Neural progenitor cell (in vitro differentiated cells): ENCODE measurements at regions not wholly inside any gene's neighbourhood (a gene's known extent, or its start where the extent isn't known, plus 50 kb on each side); places are given as distances from the start of the nearest gene placed in this dataset.

Experiments
- DNase-seq: peaks from one replicate; pipeline ENCODE4 v3.0.0-alpha.2; 2016; ENCODE audit warnings: low spot score
- H2AFZ ChIP-seq: fragments of 200-600 bp; sonication (generic); replicated peaks from 2 replicates; pipeline ENCODE4 v1.6.1; 2016; ENCODE audit warnings: antibody characterized with exemption
- H3F3A ChIP-seq: fragments of 200-600 bp; sonication (generic); 2 replicates; pipeline ENCODE4 v1.6.1; 2016; ENCODE audit warnings: antibody characterized with exemption, low read depth
- H3K27ac ChIP-seq: fragments of 200-600 bp; sonication (generic); 2 replicates; pipeline ENCODE4 v1.5.1; 2016; ENCODE audit warnings: mild to moderate bottlenecking
- H3K27me3 ChIP-seq: fragments of 200-600 bp; sonication (generic); 2 replicates; pipeline ENCODE4 v1.6.1; 2016; ENCODE audit warnings: mild to moderate bottlenecking, moderate library complexity
- H3K36me3 ChIP-seq: fragments of 200-600 bp; sonication (generic); 2 replicates; pipeline ENCODE4 v1.5.1; 2016
- H3K4me1 ChIP-seq: fragments of 200-600 bp; sonication (generic); 2 replicates; pipeline ENCODE4 v1.6.1; 2016; ENCODE audit warnings: mixed run types
- H3K4me2 ChIP-seq: fragments of 200-600 bp; sonication (generic); 2 replicates; pipeline ENCODE4 v1.6.1; 2016
- H3K4me3 ChIP-seq: fragments of 200-600 bp; sonication (generic); 2 replicates; pipeline ENCODE4 v1.5.1; 2016
- H3K79me2 ChIP-seq: fragments of 200-600 bp; sonication (generic); 2 replicates; pipeline ENCODE4 v1.6.1; 2016; ENCODE audit warnings: low read depth
- H3K9ac ChIP-seq: fragments of 200-600 bp; sonication (generic); 2 replicates; pipeline ENCODE4 v1.6.1; 2016
- H3K9me3 ChIP-seq: fragments of 200-600 bp; sonication (generic); 2 replicates; pipeline ENCODE4 v1.5.1; 2016; ENCODE audit warnings: low read depth
- H4K20me1 ChIP-seq: fragments of 200-600 bp; sonication (generic); 2 replicates; pipeline ENCODE4 v1.6.1; 2016; ENCODE audit warnings: low read depth
- H3K27ac Mint-ChIP-seq: 3 replicates; pipeline ENCODE4 v1.8.0; 2021; ENCODE audit warnings: mixed read lengths
- H3K27me3 Mint-ChIP-seq: 2 replicates; pipeline ENCODE4 v1.8.0; 2022; ENCODE audit warnings: low read depth, mild to moderate bottlenecking, inconsistent platforms, moderate library complexity, mixed read lengths; ENCODE audit not compliant: insufficient read depth
- H3K36me3 Mint-ChIP-seq: 3 replicates; pipeline ENCODE4 v1.8.0; 2021; ENCODE audit warnings: mixed read lengths
- H3K4me1 Mint-ChIP-seq: 3 replicates; pipeline ENCODE4 v1.8.0; 2021; ENCODE audit warnings: mixed read lengths
- H3K4me3 Mint-ChIP-seq: 3 replicates; pipeline ENCODE4 v1.8.0; 2021; ENCODE audit warnings: mild to moderate bottlenecking, moderate library complexity, mixed read lengths
- H3K9me3 Mint-ChIP-seq: 3 replicates; pipeline ENCODE4 v1.8.0; 2020; ENCODE audit warnings: mixed read lengths
- EZH2 ChIP-seq: fragments of 200-600 bp; sonication (generic); IDR thresholded peaks from 2 replicates; pipeline ENCODE4 v1.6.1; 2017; ENCODE audit warnings: antibody characterized with exemption, mild to moderate bottlenecking, moderate library complexity
- EZH2phosphoT487 ChIP-seq: fragments of 200-600 bp; sonication (generic); IDR thresholded peaks from 2 replicates; pipeline ENCODE4 v1.6.1; 2017; ENCODE audit warnings: antibody characterized with exemption
- TF ChIP-seq, protein P1 (sequence below): fragments of 200-600 bp; sonication (generic); IDR thresholded peaks from 2 replicates; pipeline ENCODE4 v1.5.1; 2017; ENCODE audit warnings: antibody characterized with exemption, mild to moderate bottlenecking

GRCh38 chr17:33404070-33404819 lies 111.2 kb upstream of the ASIC2 start:
- Histone ChIP-seq H3K4me2 (no peak overlapping the region), H3K4me1 (no peaks in the 10 kb centered on the region), H3K27me3 (peaks cover 4% of the 10 kb centered on the region), H3K9ac (no peak overlapping the region), H2AFZ (no peak overlapping the region), H3F3A (no peaks in the 10 kb centered on the region), H3K4me3 (no peak overlapping the region), H3K9me3 (no peaks in the 10 kb centered on the region), H3K36me3 (no peaks in the 10 kb centered on the region), H3K79me2 (no peaks in the 10 kb centered on the region), H3K27ac (no peak overlapping the region), H4K20me1 (no peaks in the 10 kb centered on the region)
- Mint-ChIP-seq H3K27ac (no peak overlapping the region), H3K36me3 (no peaks in the 10 kb centered on the region), H3K27me3 (no peaks in the 10 kb centered on the region), H3K9me3 (no peaks in the 10 kb centered on the region), H3K4me3 (no peak overlapping the region), H3K4me1 (no peaks in the 10 kb centered on the region)
- TF ChIP-seq EZH2 (no peak), EZH2phosphoT487 (no peak)
- TF ChIP-seq, protein P1, sequence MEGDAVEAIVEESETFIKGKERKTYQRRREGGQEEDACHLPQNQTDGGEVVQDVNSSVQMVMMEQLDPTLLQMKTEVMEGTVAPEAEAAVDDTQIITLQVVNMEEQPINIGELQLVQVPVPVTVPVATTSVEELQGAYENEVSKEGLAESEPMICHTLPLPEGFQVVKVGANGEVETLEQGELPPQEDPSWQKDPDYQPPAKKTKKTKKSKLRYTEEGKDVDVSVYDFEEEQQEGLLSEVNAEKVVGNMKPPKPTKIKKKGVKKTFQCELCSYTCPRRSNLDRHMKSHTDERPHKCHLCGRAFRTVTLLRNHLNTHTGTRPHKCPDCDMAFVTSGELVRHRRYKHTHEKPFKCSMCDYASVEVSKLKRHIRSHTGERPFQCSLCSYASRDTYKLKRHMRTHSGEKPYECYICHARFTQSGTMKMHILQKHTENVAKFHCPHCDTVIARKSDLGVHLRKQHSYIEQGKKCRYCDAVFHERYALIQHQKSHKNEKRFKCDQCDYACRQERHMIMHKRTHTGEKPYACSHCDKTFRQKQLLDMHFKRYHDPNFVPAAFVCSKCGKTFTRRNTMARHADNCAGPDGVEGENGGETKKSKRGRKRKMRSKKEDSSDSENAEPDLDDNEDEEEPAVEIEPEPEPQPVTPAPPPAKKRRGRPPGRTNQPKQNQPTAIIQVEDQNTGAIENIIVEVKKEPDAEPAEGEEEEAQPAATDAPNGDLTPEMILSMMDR = no peak
- DNase-seq = no peak

DNA sequence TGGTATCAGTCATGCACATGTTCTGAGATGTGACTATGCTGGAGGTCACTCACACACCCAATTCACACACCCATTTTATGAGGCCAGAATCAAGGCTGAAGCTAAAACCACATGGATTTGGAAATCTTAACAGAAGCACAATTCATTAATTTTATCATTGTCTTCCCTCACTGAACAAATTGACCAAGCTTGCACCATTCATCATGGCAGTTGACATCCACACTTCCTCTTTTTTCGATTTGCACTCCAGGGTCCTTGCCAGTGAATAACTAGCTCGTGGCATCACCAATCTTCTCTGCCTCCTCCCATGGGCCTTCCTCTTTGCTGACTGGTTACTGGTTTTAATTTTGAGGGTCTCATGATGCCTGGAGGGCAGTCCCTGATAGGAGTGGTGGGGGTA lies 123.0 kb upstream of the ASIC2 start:
- no peak overlapping the region for H3K27ac ChIP-seq
- no peaks in the 10 kb centered on the region for H3K36me3 ChIP-seq
- no peak overlapping the region for H3K9ac ChIP-seq
- peaks cover 3% of the 10 kb centered on the region for H3F3A ChIP-seq
- Mint-ChIP-seq H3K27ac (no peak overlapping the region), H3K36me3 (no peaks in the 10 kb centered on the region), H3K4me3 (no peak overlapping the region), H3K27me3 (peaks cover 2% of the 10 kb centered on the region), H3K9me3 (no peaks in the 10 kb centered on the region), H3K4me1 (peaks cover 4% of the 10 kb centered on the region)
- peaks cover 6% of the 10 kb centered on the region for H3K4me1 ChIP-seq
- H2AFZ ChIP-seq = no peak overlapping the region
- H3K27me3 ChIP-seq = no peaks in the 10 kb centered on the region
- no peak overlapping the region for H3K4me3 ChIP-seq
- no peaks in the 10 kb centered on the region for H4K20me1 ChIP-seq
- H3K79me2 ChIP-seq = no peaks in the 10 kb centered on the region
- H3K9me3 ChIP-seq = no peaks in the 10 kb centered on the region
- no peak for DNase-seq
- TF ChIP-seq, protein P1 = no peak
- no peak for TF ChIP-seq EZH2
- no peak for TF ChIP-seq EZH2phosphoT487
- no peak overlapping the region for H3K4me2 ChIP-seq

- Histone ChIP-seq H3F3A (no peaks in the 10 kb centered on the region), H3K36me3 (no peaks in the 10 kb centered on the region), H3K9ac (no peak overlapping the region), H3K4me2 (no peak overlapping the region), H3K27me3 (peaks cover 5% of the 10 kb centered on the region), H3K79me2 (no peaks in the 10 kb centered on the region), H2AFZ (no peak overlapping the region), H3K4me3 (no peak overlapping the region), H3K4me1 (no peaks in the 10 kb centered on the region), H4K20me1 (no peaks in the 10 kb centered on the region), H3K27ac (no peak overlapping the region), H3K9me3 (no peaks in the 10 kb centered on the region)
- Mint-ChIP-seq H3K36me3 (no peaks in the 10 kb centered on the region), H3K4me3 (no peak overlapping the region), H3K4me1 (peaks cover 10% of the 10 kb centered on the region), H3K27me3 (peaks cover 2% of the 10 kb centered on the region), H3K27ac (no peak overlapping the region), H3K9me3 (no peaks in the 10 kb centered on the region)
- DNase-seq = no peak
- TF ChIP-seq EZH2phosphoT487 = no peak
- TF ChIP-seq, protein P1 = no peak
- TF ChIP-seq EZH2 = no peak
Measured at GRCh38 chr17:33421933-33422332, 128.8 kb upstream of the ASIC2 start.
